Ovary (tissue), 3 donors: ENCODE measurements at regions not wholly inside any gene's neighbourhood (a gene's known extent, or its start where the extent isn't known, plus 50 kb on each side); places are given as distances from the start of the nearest gene placed in this dataset.

Experiments
- CTCF ChIP-seq, 3 donors: fragments of 450-650 bp in 2 of 3; fragments of 200-600 bp in 1 of 3; IDR thresholded peaks; one replicate each; pipeline versions ENCODE4 v1.5.1 to v1.8.0; 2016 to 2022; ENCODE audit warnings: antibody characterized with exemption in 3 of 3, mild to moderate bottlenecking in 1 of 3
- POLR2A ChIP-seq: fragments of 450-650 bp; IDR thresholded peaks from one replicate; pipeline ENCODE4 v1.6.1; 2017; ENCODE audit warnings: antibody characterized with exemption, mild to moderate bottlenecking, moderate library complexity
- donor health status: DM: no; HTN: no; CAD: no.

- TF ChIP-seq CTCF (IDR thresholded peaks at IDR 0.05) (no peak), POLR2A (no peak)
Measured at GRCh38 chr9:33687779-33688178, 107.6 kb upstream of the PRSS3 start.
